ENCODE measurements at regions not wholly inside any gene's neighbourhood (a gene's known extent, or its start where the extent isn't known, plus 50 kb on each side); places are given as distances from the start of the nearest gene placed in this dataset.

GRCh38 chr14:39897657-39898056 lies 465.4 kb upstream of the FBXO33 start:
- intact Hi-C loops (cut with DNase I) = no loop called here
- no peak for DNase-seq (ENCODE audit: extremely low spot score in 2 of 2)
- Histone ChIP-seq H3K36me3 (no peaks in the 10 kb centered on the region), H3K4me3 (no peak overlapping the region), H3K4me1 (no peaks in the 10 kb centered on the region), H3K27ac (no peak overlapping the region), H3K9me3 (no peaks in the 10 kb centered on the region), H3K27me3 (no peaks in the 10 kb centered on the region)
- TF ChIP-seq, protein P1, sequence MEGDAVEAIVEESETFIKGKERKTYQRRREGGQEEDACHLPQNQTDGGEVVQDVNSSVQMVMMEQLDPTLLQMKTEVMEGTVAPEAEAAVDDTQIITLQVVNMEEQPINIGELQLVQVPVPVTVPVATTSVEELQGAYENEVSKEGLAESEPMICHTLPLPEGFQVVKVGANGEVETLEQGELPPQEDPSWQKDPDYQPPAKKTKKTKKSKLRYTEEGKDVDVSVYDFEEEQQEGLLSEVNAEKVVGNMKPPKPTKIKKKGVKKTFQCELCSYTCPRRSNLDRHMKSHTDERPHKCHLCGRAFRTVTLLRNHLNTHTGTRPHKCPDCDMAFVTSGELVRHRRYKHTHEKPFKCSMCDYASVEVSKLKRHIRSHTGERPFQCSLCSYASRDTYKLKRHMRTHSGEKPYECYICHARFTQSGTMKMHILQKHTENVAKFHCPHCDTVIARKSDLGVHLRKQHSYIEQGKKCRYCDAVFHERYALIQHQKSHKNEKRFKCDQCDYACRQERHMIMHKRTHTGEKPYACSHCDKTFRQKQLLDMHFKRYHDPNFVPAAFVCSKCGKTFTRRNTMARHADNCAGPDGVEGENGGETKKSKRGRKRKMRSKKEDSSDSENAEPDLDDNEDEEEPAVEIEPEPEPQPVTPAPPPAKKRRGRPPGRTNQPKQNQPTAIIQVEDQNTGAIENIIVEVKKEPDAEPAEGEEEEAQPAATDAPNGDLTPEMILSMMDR (IDR thresholded peaks at IDR 0.05) = no peak
- TF ChIP-seq POLR2AphosphoS5 (IDR thresholded peaks at IDR 0.05; ENCODE audit: insufficient read depth in 1 of 2, low read depth in 1 of 2) (no peak), POLR2A (IDR thresholded peaks at IDR 0.05) (no peak)

DNA sequence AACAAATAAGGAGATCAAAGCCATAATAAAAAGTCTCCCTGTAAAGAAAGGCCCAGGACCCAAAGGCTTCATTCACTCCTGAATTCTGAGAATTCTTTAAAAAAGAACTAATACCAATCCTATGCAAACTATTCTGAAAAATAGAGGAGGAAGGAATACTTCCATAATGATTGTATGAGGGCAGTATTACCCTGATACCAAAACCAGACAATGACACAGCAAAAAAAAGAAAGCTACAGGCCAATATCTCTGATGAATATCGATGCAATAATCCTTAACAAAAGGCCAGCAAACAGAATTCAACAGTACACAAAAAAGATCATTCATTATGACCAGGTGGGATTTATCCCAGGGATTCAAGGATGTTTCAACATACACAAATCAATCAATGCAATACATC lies 457.8 kb upstream of the FBXO33 start:
- no peaks in the 10 kb centered on the region for H3K4me1 ChIP-seq
- H3K9me3 ChIP-seq = peaks cover 4% of the 10 kb centered on the region
- H3K4me3 ChIP-seq = no peak overlapping the region
- no peak for DNase-seq (ENCODE audit: extremely low spot score in 2 of 2)
- no peaks in the 10 kb centered on the region for H3K36me3 ChIP-seq
- intact Hi-C loops (cut with DNase I) = no loop called here
- TF ChIP-seq POLR2A (IDR thresholded peaks at IDR 0.05) = no peak
- TF ChIP-seq, protein P1 (IDR thresholded peaks at IDR 0.05) = no peak
- H3K27ac ChIP-seq = no peak overlapping the region
- H3K27me3 ChIP-seq = no peaks in the 10 kb centered on the region

DNA sequence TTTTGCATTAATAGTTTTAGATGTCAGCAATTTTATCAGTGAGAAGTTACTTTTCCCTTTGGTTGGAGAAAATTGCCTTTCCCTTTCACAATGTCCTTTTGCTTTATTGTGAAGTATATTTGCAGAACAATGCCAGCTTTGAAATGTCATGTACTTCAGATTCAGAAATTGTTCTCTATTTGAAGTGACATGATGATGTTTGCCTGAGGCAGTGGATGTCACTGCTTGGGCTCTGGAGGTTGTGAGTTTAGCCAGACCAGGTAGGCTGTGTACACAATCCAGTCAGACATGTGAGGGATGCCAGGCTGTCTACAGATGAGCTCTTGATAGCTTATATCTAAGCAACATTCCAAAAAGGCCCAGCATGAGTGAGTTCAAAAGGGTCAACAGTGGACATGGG lies 451.9 kb upstream of the FBXO33 start:
- no peak for DNase-seq (ENCODE audit: extremely low spot score in 2 of 2)
- Histone ChIP-seq H3K9me3 (peaks cover 4% of the 10 kb centered on the region), H3K4me3 (no peak overlapping the region), H3K4me1 (no peaks in the 10 kb centered on the region), H3K27ac (no peak overlapping the region), H3K27me3 (no peaks in the 10 kb centered on the region), H3K36me3 (no peaks in the 10 kb centered on the region)
- intact Hi-C loops (cut with DNase I) = no loop called here
- TF ChIP-seq POLR2AphosphoS5 (IDR thresholded peaks at IDR 0.05; ENCODE audit: insufficient read depth in 1 of 2, low read depth in 1 of 2) (no peak), POLR2A (IDR thresholded peaks at IDR 0.05) (no peak)
- TF ChIP-seq, protein P1 (IDR thresholded peaks at IDR 0.05) = no peak

DNA sequence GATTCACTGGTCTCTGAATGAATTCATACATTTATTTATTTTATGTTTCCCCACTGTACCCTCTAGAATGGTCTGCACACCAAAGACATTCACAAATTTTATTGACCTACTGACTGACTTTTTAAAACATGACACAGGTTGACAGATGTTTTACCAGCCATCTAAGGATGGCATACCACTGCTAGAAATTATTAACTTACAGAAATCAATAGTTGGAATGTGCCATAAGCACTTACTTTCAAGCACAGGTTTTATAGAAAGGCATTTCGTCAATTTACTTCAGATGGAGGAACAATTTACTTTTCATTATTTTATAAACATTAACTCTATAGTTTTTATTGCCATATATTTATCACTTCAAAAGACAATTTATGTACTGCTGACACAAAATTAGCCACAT lies 448.7 kb upstream of the FBXO33 start:
- intact Hi-C loops (cut with DNase I) = no loop called here
- H3K36me3 ChIP-seq = no peaks in the 10 kb centered on the region
- no peak overlapping the region for H3K27ac ChIP-seq
- no peaks in the 10 kb centered on the region for H3K9me3 ChIP-seq
- no peaks in the 10 kb centered on the region for H3K4me1 ChIP-seq
- no peaks in the 10 kb centered on the region for H3K27me3 ChIP-seq
- TF ChIP-seq, protein P1 (IDR thresholded peaks at IDR 0.05) = no peak
- TF ChIP-seq POLR2A (IDR thresholded peaks at IDR 0.05) (no peak), POLR2AphosphoS5 (IDR thresholded peaks at IDR 0.05; ENCODE audit: insufficient read depth in 1 of 2, low read depth in 1 of 2) (no peak)
- no peak overlapping the region for H3K4me3 ChIP-seq
- no peak for DNase-seq (ENCODE audit: extremely low spot score in 2 of 2)

GRCh38 chr14:39880106-39880695 lies 448.0 kb upstream of the FBXO33 start:
- Histone ChIP-seq H3K4me1 (no peaks in the 10 kb centered on the region), H3K27me3 (no peaks in the 10 kb centered on the region), H3K36me3 (no peaks in the 10 kb centered on the region), H3K27ac (no peak overlapping the region), H3K9me3 (no peaks in the 10 kb centered on the region), H3K4me3 (no peak overlapping the region)
- intact Hi-C loops (cut with DNase I) = no loop called here
- no peak for DNase-seq (ENCODE audit: extremely low spot score in 2 of 2)
- TF ChIP-seq POLR2A (IDR thresholded peaks at IDR 0.05) (no peak), POLR2AphosphoS5 (IDR thresholded peaks at IDR 0.05; ENCODE audit: insufficient read depth in 1 of 2, low read depth in 1 of 2) (no peak)
- TF ChIP-seq, protein P1 (IDR thresholded peaks at IDR 0.05) = no peak
